Heart left ventricle (tissue), 13 donors: ENCODE measurements at regions not wholly inside any gene's neighbourhood (a gene's known extent, or its start where the extent isn't known, plus 50 kb on each side); places are given as distances from the start of the nearest gene placed in this dataset.

Experiments
- POLR2A ChIP-seq, 2 donors: fragments of 450-650 bp; IDR thresholded peaks; one replicate each; pipeline ENCODE4 v1.6.1; 2017; ENCODE audit warnings: antibody characterized with exemption in 2 of 2, mild to moderate bottlenecking in 2 of 2, moderate library complexity in 2 of 2
- TF ChIP-seq, protein P1 (sequence below), 12 donors: fragments of 200-600 bp; sonication (generic) in 4 of 12; IDR thresholded peaks; one replicate each; pipeline versions ENCODE4 v1.5.0 to v1.8.0; 2018 to 2022; ENCODE audit warnings: antibody characterized with exemption in 12 of 12, mild to moderate bottlenecking in 5 of 12
- donor health status: ischemic (EF 13 %, LVEDD 7.1; RV severe dilation, severe dysfunction).
- donor health status: DM: no; HTN: yes; CAD: no.
- donor health status: DM: no; HTN: no; CAD: no.
- donor health status: ischemic (EF 25% LVEDD 6.9; RV normal size, moderate dysfunction).
- donor health status: ischemic (EF 25% LVEDD 5.7; RV mildly dilated, moderate dysfunction).
- donor health status: ischemic (EF 35%, LVEDD 5.7; RV mildly dilated, moderate dysfunction).
- donor health status: nonischemic (EF 11% LVEDD 7.7; RV severe dilation, severe dysfunction).
- donor health status: DM: yes; HTN: yes; CAD: no.
- donor health status: PGD.
- donor health status: ischemic (EF 29% LVEDD 5.4; RV normal size, mild dysfunction).
- donor health status: nonischemic (EF 23%, LVEDD 6.1; RV moderate dilation, normal function).

- TF ChIP-seq, protein P1, sequence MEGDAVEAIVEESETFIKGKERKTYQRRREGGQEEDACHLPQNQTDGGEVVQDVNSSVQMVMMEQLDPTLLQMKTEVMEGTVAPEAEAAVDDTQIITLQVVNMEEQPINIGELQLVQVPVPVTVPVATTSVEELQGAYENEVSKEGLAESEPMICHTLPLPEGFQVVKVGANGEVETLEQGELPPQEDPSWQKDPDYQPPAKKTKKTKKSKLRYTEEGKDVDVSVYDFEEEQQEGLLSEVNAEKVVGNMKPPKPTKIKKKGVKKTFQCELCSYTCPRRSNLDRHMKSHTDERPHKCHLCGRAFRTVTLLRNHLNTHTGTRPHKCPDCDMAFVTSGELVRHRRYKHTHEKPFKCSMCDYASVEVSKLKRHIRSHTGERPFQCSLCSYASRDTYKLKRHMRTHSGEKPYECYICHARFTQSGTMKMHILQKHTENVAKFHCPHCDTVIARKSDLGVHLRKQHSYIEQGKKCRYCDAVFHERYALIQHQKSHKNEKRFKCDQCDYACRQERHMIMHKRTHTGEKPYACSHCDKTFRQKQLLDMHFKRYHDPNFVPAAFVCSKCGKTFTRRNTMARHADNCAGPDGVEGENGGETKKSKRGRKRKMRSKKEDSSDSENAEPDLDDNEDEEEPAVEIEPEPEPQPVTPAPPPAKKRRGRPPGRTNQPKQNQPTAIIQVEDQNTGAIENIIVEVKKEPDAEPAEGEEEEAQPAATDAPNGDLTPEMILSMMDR (IDR thresholded peaks at IDR 0.05): no peak
- TF ChIP-seq POLR2A (IDR thresholded peaks at IDR 0.05): no peak
Observed at GRCh38 chr1:110779636-110780035, 93.3 kb upstream of the CD53 start.
